Mesendoderm (in vitro differentiated cells): ENCODE measurements at regions not wholly inside any gene's neighbourhood (a gene's known extent, or its start where the extent isn't known, plus 50 kb on each side); places are given as distances from the start of the nearest gene placed in this dataset.

Source experiments
- DNase-seq: peaks from one replicate; pipeline ENCODE4 v3.0.0; 2013
- H2AK5ac ChIP-seq: 2 replicates; pipeline ENCODE4 v1.6.1; 2013; ENCODE audit warnings: low read length, inconsistent platforms
- H2BK120ac ChIP-seq: 2 replicates; pipeline ENCODE4 v1.6.1; 2013; ENCODE audit warnings: low read depth, mild to moderate bottlenecking, low read length, moderate library complexity, mixed read lengths
- H2BK15ac ChIP-seq: replicated peaks from 2 replicates; pipeline ENCODE4 v1.6.1; 2013; ENCODE audit warnings: low read depth, mild to moderate bottlenecking, moderate library complexity
- H2BK5ac ChIP-seq: 2 replicates; pipeline ENCODE4 v1.6.1; 2013; ENCODE audit warnings: low read length, inconsistent platforms
- H3K18ac ChIP-seq: 2 replicates; pipeline ENCODE4 v1.6.1; 2013; ENCODE audit warnings: mild to moderate bottlenecking, low read length, mixed read lengths
- H3K23ac ChIP-seq: one replicate; pipeline ENCODE4 v1.6.1; 2013; ENCODE audit warnings: low read length
- H3K27ac ChIP-seq: 2 replicates; pipeline ENCODE4 v1.5.1; 2013; ENCODE audit warnings: low read depth, mild to moderate bottlenecking, inconsistent platforms, low read length, moderate library complexity
- H3K27me3 ChIP-seq: 2 replicates; pipeline ENCODE4 v1.6.1; 2013; ENCODE audit warnings: low read length, control low read depth, mild to moderate bottlenecking, inconsistent platforms; ENCODE audit not compliant: insufficient read depth, poor library complexity
- H3K36me3 ChIP-seq: 2 replicates; pipeline ENCODE4 v1.6.1; 2013; ENCODE audit warnings: low read length, inconsistent platforms; ENCODE audit not compliant: control insufficient read depth, insufficient read depth
- H3K4ac ChIP-seq: one replicate; pipeline ENCODE4 v1.6.1; 2013; ENCODE audit warnings: low read depth, mild to moderate bottlenecking, low read length, moderate library complexity
- H3K4me1 ChIP-seq: 2 replicates; pipeline ENCODE4 v1.6.1; 2013; ENCODE audit warnings: low read depth, low read length, inconsistent platforms; ENCODE audit not compliant: control insufficient read depth
- H3K4me2 ChIP-seq: 2 replicates; pipeline ENCODE4 v1.6.1; 2013; ENCODE audit warnings: low read length
- H3K4me3 ChIP-seq: 2 replicates; pipeline ENCODE4 v1.5.1; 2013; ENCODE audit warnings: mild to moderate bottlenecking, low read length
- H3K56ac ChIP-seq: one replicate; pipeline ENCODE4 v1.6.1; 2013; ENCODE audit warnings: low read length
- H3K79me1 ChIP-seq: 2 replicates; pipeline ENCODE4 v1.6.1; 2013; ENCODE audit warnings: low read length, inconsistent platforms
- H3K79me2 ChIP-seq: 2 replicates; pipeline ENCODE4 v1.6.1; 2013; ENCODE audit warnings: mild to moderate bottlenecking, low read length; ENCODE audit not compliant: control insufficient read depth, insufficient read depth
- H3K9ac ChIP-seq: 2 replicates; pipeline ENCODE4 v1.6.1; 2013; ENCODE audit warnings: low read length, inconsistent platforms
- H4K5ac ChIP-seq: one replicate; pipeline ENCODE4 v1.6.1; 2013; ENCODE audit warnings: low read length
- H4K8ac ChIP-seq: one replicate; pipeline ENCODE4 v1.6.1; 2013; ENCODE audit warnings: low read depth, mild to moderate bottlenecking, control low read depth, low read length, moderate library complexity
- WGBS: extraction: QIAGEN DNeasy Blood & Tissue Kit; methylation state at CpG from one replicate; pipeline ENCODE4 v1.1.7; 2013; ENCODE audit warnings: low lambda C conversion rate, missing lambda C conversion rate; ENCODE audit not compliant: insufficient coverage; ENCODE audit errors: extremely low coverage; 5-methylcytosine and 5-hydroxymethylcytosine counted together

DNA sequence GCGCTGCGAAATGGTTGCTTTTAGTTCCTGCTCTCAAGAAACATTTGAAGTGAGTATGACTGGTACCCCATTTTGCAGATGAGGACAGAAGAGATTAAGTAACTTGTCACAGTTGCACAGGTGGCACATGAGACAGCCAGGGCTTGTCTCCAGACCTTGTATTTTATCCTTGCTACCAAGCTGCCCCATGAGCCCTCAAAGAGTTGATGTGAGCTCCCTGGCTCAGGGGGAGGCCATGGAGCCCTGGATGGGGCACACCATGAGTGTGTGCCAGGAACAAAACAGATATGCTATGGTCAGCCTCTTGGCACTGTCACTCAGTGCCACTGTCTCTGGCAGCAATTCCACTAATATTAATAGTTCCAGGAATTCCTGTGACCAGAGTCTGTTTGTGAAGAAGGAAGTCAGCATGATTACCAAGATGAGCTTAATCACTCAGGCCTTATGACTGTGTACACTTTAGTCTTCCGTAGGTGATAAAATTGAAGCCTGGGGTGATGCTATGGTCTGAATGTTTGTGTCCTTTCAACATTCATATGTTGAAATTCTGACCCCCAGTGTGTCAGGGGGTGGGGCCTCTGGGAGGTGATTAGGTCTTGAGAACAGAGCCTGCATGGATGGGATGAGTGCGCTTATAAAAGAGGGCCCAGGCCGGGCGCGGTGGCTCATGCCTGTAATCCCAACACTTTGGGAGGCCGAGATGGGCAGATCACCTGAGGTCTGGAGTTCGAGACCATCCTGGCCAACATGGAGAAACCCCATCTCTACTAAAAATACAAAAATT lies 806.8 kb downstream of the AACS start:
- Histone ChIP-seq H2BK15ac (no peak overlapping the region), H4K5ac (no peak overlapping the region), H3K18ac (no peak overlapping the region), H3K79me1 (no peaks in the 10 kb centered on the region), H4K8ac (no peak overlapping the region), H2BK5ac (no peak overlapping the region), H2AK5ac (no peak overlapping the region), H3K56ac (no peak overlapping the region), H2BK120ac (no peak overlapping the region), H3K9ac (no peak overlapping the region), H3K23ac (no peak overlapping the region), H3K27ac (no peak overlapping the region), H3K4me2 (no peak overlapping the region), H3K36me3 (no peaks in the 10 kb centered on the region), H3K79me2 (no peaks in the 10 kb centered on the region), H3K4me3 (no peak overlapping the region), H3K4me1 (no peaks in the 10 kb centered on the region), H3K27me3 (no peaks in the 10 kb centered on the region), H3K4ac (no peak overlapping the region)
- no CpG with 5 or more reads among the region's 9 CpGs for WGBS
- DNase-seq: no peak

DNA sequence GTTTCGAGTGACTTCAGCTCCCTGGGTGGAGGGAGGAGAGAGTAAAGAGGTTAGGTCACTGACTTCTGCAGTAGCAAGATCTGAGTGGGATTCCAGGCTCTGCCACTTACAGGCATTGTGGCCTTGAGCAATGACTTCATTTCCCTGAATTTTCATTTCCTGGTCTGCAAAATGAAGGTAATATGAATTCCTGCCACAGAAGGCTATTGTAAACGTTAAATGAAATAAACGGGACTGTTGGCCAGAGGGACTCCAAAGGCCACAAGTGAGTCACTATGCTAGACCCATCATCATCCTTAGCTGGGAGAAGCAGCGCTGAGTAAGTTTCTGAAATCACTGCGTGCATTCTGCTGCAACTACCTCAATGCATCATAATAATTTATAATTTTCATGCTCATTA lies 807.8 kb downstream of the AACS start:
- H3K9ac ChIP-seq: no peak overlapping the region
- no peak overlapping the region for H3K56ac ChIP-seq
- no peak overlapping the region for H3K4me3 ChIP-seq
- no peak overlapping the region for H3K23ac ChIP-seq
- no peak overlapping the region for H3K4me2 ChIP-seq
- H3K27ac ChIP-seq: no peak overlapping the region
- no peaks in the 10 kb centered on the region for H3K36me3 ChIP-seq
- H2BK120ac ChIP-seq: no peak overlapping the region
- H3K27me3 ChIP-seq: no peaks in the 10 kb centered on the region
- no peak overlapping the region for H2AK5ac ChIP-seq
- H3K4ac ChIP-seq: no peak overlapping the region
- WGBS: no CpG with 5 or more reads among the region's 5 CpGs
- H4K5ac ChIP-seq: no peak overlapping the region
- H3K18ac ChIP-seq: no peak overlapping the region
- no peak for DNase-seq
- H3K79me1 ChIP-seq: no peaks in the 10 kb centered on the region
- H4K8ac ChIP-seq: no peak overlapping the region
- H3K79me2 ChIP-seq: no peaks in the 10 kb centered on the region
- H2BK5ac ChIP-seq: no peak overlapping the region
- H2BK15ac ChIP-seq: no peak overlapping the region
- no peaks in the 10 kb centered on the region for H3K4me1 ChIP-seq

DNA sequence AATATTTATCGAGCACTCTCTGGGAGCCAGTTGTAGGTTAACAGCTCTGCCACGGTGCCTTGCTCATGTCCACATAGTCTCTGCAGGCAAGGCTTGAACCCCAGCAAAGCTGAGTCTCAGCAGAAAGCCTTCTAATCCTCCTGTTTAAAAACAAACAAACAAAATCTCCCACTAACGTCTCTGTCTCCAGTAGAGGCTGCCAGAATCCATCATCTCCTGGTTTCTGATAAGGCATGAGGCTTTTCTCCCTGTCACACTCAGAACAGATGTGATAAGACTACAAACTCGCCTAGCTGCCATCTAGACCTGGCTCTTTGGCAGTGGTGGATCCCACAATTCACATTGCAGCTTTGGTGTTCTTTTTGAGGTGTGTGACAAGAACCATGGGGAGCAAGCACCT lies 813.2 kb downstream of the AACS start:
- H2BK15ac ChIP-seq: no peak overlapping the region
- H3K4me1 ChIP-seq: no peaks in the 10 kb centered on the region
- H3K27me3 ChIP-seq: no peaks in the 10 kb centered on the region
- WGBS: no CpG with 5 or more reads among the region's 4 CpGs
- no peak overlapping the region for H3K9ac ChIP-seq
- no peaks in the 10 kb centered on the region for H3K79me2 ChIP-seq
- no peaks in the 10 kb centered on the region for H3K79me1 ChIP-seq
- H3K4ac ChIP-seq: no peak overlapping the region
- H3K56ac ChIP-seq: no peak overlapping the region
- H2BK120ac ChIP-seq: no peak overlapping the region
- no peak overlapping the region for H4K5ac ChIP-seq
- no peak overlapping the region for H3K4me2 ChIP-seq
- no peak overlapping the region for H2BK5ac ChIP-seq
- H2AK5ac ChIP-seq: no peak overlapping the region
- H3K4me3 ChIP-seq: no peak overlapping the region
- H4K8ac ChIP-seq: no peak overlapping the region
- H3K36me3 ChIP-seq: no peaks in the 10 kb centered on the region
- H3K27ac ChIP-seq: no peak overlapping the region
- no peak overlapping the region for H3K23ac ChIP-seq
- DNase-seq: peak; percentile 33
- no peak overlapping the region for H3K18ac ChIP-seq

DNA sequence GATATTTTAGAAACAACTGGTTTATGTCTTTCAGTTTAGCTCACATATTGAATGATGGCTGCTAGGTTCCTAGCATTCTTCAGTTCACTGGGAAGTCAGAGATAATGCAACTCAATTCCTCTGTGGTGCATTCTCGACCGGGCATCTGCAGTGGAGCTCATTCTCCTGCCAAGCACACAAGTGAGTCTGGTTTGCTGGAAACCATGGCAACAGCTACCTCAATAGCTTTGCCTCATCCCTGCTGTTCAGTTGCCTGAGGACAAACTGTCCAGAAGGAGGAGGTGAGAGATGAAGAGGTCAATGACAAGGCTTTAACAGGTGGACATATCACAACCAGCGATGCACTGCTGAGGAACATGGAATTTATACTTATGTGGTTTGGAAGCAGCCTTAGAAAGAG lies 816.9 kb downstream of the AACS start:
- Histone ChIP-seq H3K4me1 (no peaks in the 10 kb centered on the region), H4K8ac (no peak overlapping the region), H3K79me2 (no peaks in the 10 kb centered on the region), H3K27ac (no peak overlapping the region), H2BK5ac (no peak overlapping the region), H3K56ac (no peak overlapping the region), H3K36me3 (no peaks in the 10 kb centered on the region), H2AK5ac (no peak overlapping the region), H4K5ac (no peak overlapping the region), H3K23ac (no peak overlapping the region), H2BK15ac (no peak overlapping the region), H3K4ac (no peak overlapping the region), H3K9ac (no peak overlapping the region), H2BK120ac (no peak overlapping the region), H3K4me2 (no peak overlapping the region), H3K18ac (no peak overlapping the region), H3K79me1 (no peaks in the 10 kb centered on the region), H3K27me3 (no peaks in the 10 kb centered on the region), H3K4me3 (no peak overlapping the region)
- no CpG with 5 or more reads among the region's 3 CpGs for WGBS
- DNase-seq: peak; percentile 40

DNA sequence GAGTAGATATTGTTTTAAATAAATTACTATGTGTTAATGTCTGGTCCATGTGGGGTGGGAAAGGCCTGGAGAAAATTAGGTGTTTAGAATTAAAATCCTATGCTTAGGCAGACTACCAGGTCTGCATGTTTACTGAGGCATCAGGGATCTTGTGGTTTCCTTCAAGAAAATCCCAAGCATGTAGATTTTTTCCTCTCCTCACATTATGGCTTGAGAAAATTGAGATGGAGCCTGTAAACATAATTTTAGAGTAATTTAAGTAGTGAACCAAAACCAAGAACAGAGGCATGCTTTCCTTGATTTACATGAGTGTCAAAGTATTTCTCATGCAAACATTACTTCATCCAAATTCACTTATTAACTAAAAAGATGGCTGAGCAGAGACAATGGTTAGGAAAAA lies 823.7 kb downstream of the AACS start:
- Histone ChIP-seq H3K79me1 (no peaks in the 10 kb centered on the region), H3K23ac (no peak overlapping the region), H4K5ac (no peak overlapping the region), H3K36me3 (no peaks in the 10 kb centered on the region), H3K4me2 (no peak overlapping the region), H2BK5ac (no peak overlapping the region), H2AK5ac (no peak overlapping the region), H4K8ac (no peak overlapping the region), H3K79me2 (no peaks in the 10 kb centered on the region), H2BK15ac (no peak overlapping the region), H3K4ac (no peak overlapping the region), H2BK120ac (no peak overlapping the region), H3K4me3 (no peak overlapping the region), H3K9ac (no peak overlapping the region), H3K27ac (no peak overlapping the region), H3K56ac (no peak overlapping the region), H3K18ac (no peak overlapping the region), H3K4me1 (no peaks in the 10 kb centered on the region), H3K27me3 (no peaks in the 10 kb centered on the region)
- no peak for DNase-seq

DNA sequence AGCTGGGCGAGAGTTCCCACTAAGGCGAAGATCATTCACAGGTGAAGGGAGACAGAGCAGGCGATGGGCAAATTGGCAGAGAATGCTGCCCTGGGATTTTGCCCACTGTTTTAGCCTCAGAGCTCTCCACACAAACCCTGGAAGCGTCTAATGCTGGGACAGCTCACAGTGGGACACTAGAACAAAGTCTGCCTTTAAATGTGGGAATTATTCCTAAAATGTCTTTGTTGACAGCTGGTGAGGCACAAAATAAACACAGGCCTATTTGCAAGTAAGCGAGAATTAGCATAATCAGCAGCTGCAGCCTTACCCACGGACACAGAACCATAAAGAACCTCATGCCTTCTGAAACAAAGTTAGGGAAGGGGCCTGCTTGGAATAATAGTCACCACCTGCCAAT lies 824.5 kb downstream of the AACS start:
- Histone ChIP-seq H3K9ac (no peak overlapping the region), H3K79me2 (no peaks in the 10 kb centered on the region), H2AK5ac (no peak overlapping the region), H3K36me3 (no peaks in the 10 kb centered on the region), H3K27me3 (no peaks in the 10 kb centered on the region), H3K4me3 (no peak overlapping the region), H3K4me1 (no peaks in the 10 kb centered on the region), H2BK5ac (no peak overlapping the region), H3K27ac (no peak overlapping the region), H3K56ac (no peak overlapping the region), H4K8ac (no peak overlapping the region), H3K18ac (no peak overlapping the region), H3K4me2 (no peak overlapping the region), H3K23ac (no peak overlapping the region), H2BK120ac (no peak overlapping the region), H3K79me1 (no peaks in the 10 kb centered on the region), H4K5ac (no peak overlapping the region), H2BK15ac (no peak overlapping the region), H3K4ac (no peak overlapping the region)
- WGBS: no CpG with 5 or more reads among the region's 6 CpGs
- no peak for DNase-seq
